LNCaP clone FGC (cell line): ENCODE measurements at regions not wholly inside any gene's neighbourhood (a gene's known extent, or its start where the extent isn't known, plus 50 kb on each side); places are given as distances from the start of the nearest gene placed in this dataset.
"Not testable (repeated sequence)": the region's sequence is repeated elsewhere in the genome, so short reads cannot be mapped to it uniquely, and the experiment has no call there.

Experiments
- DNase-seq: peaks from one replicate; pipeline ENCODE4 v3.0.0-alpha.2; 2011; ENCODE audit warnings: low read depth
- H3K4me3 ChIP-seq: 2 replicates; pipeline ENCODE4 v1.5.1; 2011; ENCODE audit warnings: mild to moderate bottlenecking, low read depth, low read length, control low read depth
- TF ChIP-seq, protein P1 (sequence below): IDR thresholded peaks from 2 replicates; pipeline ENCODE4 v1.5.1; 2012; ENCODE audit warnings: mild to moderate bottlenecking; ENCODE audit not compliant: control insufficient read depth, insufficient read depth; ENCODE audit errors: extremely low read depth

DNA sequence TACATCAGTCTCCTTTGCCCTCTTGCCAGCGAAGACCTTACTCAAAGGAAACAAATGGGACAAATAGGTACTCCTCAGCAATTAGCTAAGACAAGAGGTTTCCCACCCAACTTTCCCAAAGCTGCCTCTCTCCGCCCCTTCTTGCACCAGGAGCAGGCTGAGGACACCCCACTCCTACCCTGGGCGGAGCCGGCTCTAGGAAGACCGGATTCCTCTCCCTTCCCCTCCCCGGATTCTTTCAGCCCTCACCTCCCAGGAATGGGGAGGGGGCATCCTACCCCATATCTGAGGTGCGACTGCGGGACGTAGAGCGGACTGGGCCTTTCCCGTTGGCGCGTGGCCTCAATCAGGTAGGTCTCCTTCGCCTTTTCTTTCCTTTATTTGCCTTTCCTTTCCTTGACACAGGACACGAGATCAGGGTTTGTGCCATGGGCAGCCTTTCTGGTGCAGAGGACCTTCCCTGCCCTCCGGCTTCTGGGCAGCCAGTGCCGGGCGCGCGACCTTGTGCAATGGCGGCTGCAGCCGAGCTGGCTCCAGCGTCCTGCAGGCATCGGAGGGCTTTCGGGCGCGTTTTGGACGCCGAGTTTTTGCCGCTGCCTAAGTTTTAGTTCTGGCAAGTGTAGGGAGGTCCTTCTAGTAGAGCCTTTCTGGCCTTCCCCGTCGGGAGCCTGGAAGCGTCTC is 279.9 kb downstream of the PLS3 start:
- H3K4me3 ChIP-seq, DNase-seq: not testable (repeated sequence)

GRCh38 chrX:115850986-115851385 is 290.0 kb downstream of the PLS3 start:
- H3K4me3 ChIP-seq, DNase-seq: not testable (repeated sequence)

DNA sequence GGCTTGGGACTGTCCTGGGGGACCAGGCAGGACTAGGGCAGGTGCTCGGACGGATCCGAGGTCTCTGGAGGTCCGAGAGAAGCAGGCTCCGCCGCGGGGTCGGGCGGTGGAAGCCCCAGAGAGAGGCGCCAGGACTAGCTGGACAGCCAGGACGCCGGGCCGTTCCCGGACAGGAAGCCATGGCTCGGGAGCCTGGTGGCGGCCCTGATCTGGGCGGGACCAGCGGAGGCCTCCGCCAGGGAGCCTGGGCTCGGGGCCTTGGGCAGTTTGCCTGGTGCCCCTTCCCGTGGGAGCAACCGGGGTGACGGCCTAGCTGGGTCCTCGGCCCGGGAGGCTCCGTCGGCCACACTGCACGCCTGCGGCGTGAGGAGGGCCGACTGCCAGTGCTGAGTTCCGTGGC is 292.3 kb downstream of the PLS3 start:
- DNase-seq, H3K4me3 ChIP-seq: not testable (repeated sequence)

DNA sequence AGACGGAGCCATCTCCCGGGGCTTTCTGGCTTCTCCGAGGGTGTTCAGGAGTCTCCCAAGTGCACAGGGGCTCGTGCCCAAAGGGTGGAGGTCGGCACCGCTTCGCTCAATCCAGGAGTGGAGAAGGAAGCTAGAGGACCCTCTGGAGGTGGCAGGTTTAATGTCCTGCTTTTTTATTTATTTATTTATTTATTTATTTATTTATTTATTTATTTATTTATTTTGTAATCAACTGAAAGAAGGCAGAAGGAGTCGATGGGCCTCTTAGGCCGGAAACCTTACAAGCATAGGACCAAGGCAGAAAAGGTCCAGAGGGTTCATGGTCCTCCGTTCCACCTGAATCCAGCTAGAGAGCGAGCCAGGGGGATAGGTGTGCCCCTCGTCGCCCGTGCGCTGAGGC is 289.4 kb upstream of the AGTR2 start:
- not testable (repeated sequence) for H3K4me3 ChIP-seq, DNase-seq

DNA sequence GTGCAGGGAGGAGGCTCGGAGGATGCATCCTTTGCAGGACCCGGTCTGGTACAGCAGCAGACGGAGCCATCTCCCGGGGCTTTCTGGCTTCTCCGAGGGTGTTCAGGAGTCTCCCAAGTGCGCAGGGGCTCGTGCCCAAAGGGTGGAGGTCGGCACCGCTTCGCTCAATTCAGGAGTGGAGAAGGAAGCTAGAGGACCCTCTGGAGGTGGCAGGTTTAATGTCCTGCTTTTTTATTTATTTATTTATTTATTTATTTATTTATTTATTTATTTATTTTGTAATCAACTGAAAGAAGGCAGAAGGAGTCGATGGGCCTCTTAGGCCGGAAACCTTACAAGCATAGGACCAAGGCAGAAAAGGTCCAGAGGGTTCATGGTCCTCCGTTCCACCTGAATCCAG is 286.4 kb upstream of the AGTR2 start:
- not testable (repeated sequence) for H3K4me3 ChIP-seq, DNase-seq

DNA sequence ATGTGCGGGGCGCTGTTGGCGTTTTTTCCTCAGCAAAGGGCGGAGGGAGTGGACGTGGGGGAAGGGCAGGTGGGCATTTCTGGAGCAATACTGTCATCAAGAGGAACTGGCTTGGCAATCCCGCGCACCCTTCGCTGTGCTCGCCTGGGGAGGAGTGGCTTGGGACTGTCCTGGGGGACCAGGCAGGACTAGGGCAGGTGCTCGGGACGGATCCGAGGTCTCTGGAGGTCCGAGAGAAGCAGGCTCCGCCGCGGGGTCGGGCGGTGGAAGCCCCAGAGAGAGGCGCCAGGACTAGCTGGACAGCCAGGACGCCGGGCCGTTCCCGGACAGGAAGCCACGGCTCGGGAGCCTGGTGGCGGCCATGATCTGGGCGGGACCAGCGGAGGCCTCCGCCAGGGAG is 282.5 kb upstream of the AGTR2 start:
- DNase-seq = not testable (repeated sequence)

DNA sequence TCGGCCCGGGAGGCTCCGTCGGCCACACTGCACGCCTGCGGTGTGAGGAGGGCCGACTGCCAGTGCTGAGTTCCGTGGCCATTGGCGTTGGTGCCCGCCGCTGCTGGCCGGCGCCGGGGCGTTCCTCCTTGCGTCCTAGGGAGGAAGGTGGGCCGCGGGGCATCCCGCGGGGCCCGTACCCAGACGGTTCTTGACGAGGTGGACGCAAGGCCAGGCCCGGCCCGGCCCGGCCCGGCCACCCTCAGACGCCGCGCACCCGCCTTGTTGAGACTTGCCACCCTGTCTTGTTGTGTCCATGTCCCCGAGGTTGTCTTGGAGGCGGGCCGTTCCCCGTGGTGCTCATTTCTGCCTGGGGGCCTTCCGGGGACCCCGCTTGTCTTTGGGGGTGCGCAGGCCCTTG is 282.0 kb upstream of the AGTR2 start:
- not testable (repeated sequence) for H3K4me3 ChIP-seq, DNase-seq

More for the DNA sequence above, 282.5 kb upstream of the AGTR2 start:
- H3K4me3 ChIP-seq = 0 out of 2 replicates have a peak overlapping the region, but pooled peaks have one; percentile 15

- no peak for DNase-seq
- H3K4me3 ChIP-seq = no peak overlapping the region
- TF ChIP-seq, protein P1, sequence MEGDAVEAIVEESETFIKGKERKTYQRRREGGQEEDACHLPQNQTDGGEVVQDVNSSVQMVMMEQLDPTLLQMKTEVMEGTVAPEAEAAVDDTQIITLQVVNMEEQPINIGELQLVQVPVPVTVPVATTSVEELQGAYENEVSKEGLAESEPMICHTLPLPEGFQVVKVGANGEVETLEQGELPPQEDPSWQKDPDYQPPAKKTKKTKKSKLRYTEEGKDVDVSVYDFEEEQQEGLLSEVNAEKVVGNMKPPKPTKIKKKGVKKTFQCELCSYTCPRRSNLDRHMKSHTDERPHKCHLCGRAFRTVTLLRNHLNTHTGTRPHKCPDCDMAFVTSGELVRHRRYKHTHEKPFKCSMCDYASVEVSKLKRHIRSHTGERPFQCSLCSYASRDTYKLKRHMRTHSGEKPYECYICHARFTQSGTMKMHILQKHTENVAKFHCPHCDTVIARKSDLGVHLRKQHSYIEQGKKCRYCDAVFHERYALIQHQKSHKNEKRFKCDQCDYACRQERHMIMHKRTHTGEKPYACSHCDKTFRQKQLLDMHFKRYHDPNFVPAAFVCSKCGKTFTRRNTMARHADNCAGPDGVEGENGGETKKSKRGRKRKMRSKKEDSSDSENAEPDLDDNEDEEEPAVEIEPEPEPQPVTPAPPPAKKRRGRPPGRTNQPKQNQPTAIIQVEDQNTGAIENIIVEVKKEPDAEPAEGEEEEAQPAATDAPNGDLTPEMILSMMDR = no peak
These were observed 281.2 kb upstream of the AGTR2 start for GRCh38 chrX:115889121-115889890.

DNA sequence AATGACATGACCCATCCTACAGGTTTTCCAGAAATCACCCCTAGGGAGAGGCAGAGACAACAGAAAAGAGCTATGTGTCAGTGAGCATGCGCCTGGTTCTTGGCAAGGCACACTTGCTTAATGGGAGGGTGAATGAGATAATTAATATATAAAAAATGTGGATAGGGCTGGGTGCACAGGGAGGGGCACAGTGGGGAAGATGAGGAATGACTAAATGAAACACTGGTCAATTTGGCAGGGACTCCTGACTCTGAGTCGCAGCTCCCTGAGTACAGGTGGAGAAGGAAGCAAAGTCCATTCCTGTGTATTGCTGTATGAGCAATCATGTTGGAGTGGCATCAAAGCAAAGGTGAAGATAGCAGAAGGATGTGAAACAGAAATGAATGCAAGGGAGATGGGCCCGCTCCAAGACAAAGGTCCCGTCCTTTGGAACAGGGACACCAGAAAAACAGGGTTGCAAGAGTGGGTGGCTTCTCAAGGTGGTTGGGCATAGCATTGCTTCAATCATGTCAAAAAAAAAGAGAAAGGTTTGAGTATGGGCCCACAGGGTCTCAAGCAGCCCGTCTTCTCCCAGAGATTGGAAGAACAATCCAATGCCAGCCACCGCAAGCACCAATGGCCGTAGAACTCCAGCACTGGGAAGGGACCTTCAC is 278.4 kb upstream of the AGTR2 start:
- peak; percentile 56 for DNase-seq
- TF ChIP-seq, protein P1 = peak; percentile 35; the same call in 1 of the 2 replicates
- H3K4me3 ChIP-seq = no peak overlapping the region

GRCh38 chrX:115892787-115893671 is 277.5 kb upstream of the AGTR2 start:
- DNase-seq = peak; percentile 77
- TF ChIP-seq, protein P1 = peak; percentile 76
- H3K4me3 ChIP-seq = no peak overlapping the region
